A673 (cell line): ENCODE measurements at regions not wholly inside any gene's neighbourhood (a gene's known extent, or its start where the extent isn't known, plus 50 kb on each side); places are given as distances from the start of the nearest gene placed in this dataset.

Source experiments
- BruUV-seq: library from RNA; stranded (reverse); fragments of 400-500 nt; replicated peaks from 2 replicates; lab custom pipeline; 2021; lab: Mats Ljungman, UMichigan
- CTCF ChIA-PET: fragments of 300-600 bp; sonication (Branson Sonifier 250); formaldehyde crosslinking; loops from one replicate; lab custom pipeline; 2022; ENCODE audit warnings: antibody characterized with exemption; lab: Charles Lee
- POLR2A ChIA-PET: fragments of 300-600 bp; sonication (Branson Sonifier 250); formaldehyde crosslinking; loops from one replicate; lab custom pipeline; 2022; ENCODE audit warnings: antibody characterized with exemption; ENCODE audit not compliant: low non-redundant PET; lab: Charles Lee
- DNase-seq: peaks from one replicate; pipeline ENCODE4 v3.0.0-alpha.2; 2015; ENCODE audit warnings: low spot score
- H3K27ac ChIP-seq: fragments of 200-600 bp; sonication (generic); 2 replicates; pipeline ENCODE4 v1.5.1; 2016; ENCODE audit warnings: mixed run types, low read depth, mild to moderate bottlenecking, mixed read lengths, antibody characterized with exemption, low read length; ENCODE audit not compliant: poor library complexity, severe bottlenecking
- H3K27me3 ChIP-seq: fragments of 200-600 bp; sonication (generic); replicated peaks from 2 replicates; pipeline ENCODE4 v1.6.1; 2017; ENCODE audit warnings: mixed run types, low read depth, mild to moderate bottlenecking, mixed read lengths, antibody characterized with exemption, low read length; ENCODE audit not compliant: insufficient read depth, poor library complexity
- H3K36me3 ChIP-seq: fragments of 200-600 bp; sonication (generic); 2 replicates; pipeline ENCODE4 v1.6.1; 2016; ENCODE audit warnings: mixed run types, mild to moderate bottlenecking, mixed read lengths, antibody characterized with exemption, low read length; ENCODE audit not compliant: insufficient read depth, poor library complexity, severe bottlenecking
- H3K4me1 ChIP-seq: fragments of 200-600 bp; sonication (generic); 2 replicates; pipeline ENCODE4 v1.6.1; 2017; ENCODE audit warnings: mixed run types, mild to moderate bottlenecking, mixed read lengths, antibody characterized with exemption, low read length; ENCODE audit not compliant: insufficient read depth, poor library complexity, severe bottlenecking
- H3K4me3 ChIP-seq: fragments of 200-600 bp; sonication (generic); 2 replicates; pipeline ENCODE4 v1.5.1; 2016; ENCODE audit warnings: low read depth, mixed run types, mild to moderate bottlenecking, mixed read lengths, low read length; ENCODE audit not compliant: poor library complexity, severe bottlenecking
- H3K9me3 ChIP-seq: fragments of 200-600 bp; sonication (generic); 2 replicates; pipeline ENCODE4 v1.6.1; 2016; ENCODE audit warnings: mixed run types, low read depth, mild to moderate bottlenecking, mixed read lengths, antibody characterized with exemption, low read length; ENCODE audit not compliant: poor library complexity, severe bottlenecking
- CTCF ChIP-seq: fragments of 300-800, 200-600 bp; sonication (generic); conservative IDR thresholded peaks from 2 replicates; pipeline ENCODE4 v1.5.1; 2017; ENCODE audit warnings: low read depth, mild to moderate bottlenecking, antibody characterized with exemption, low read length, moderate library complexity, mixed read lengths
- EZH2 ChIP-seq: fragments of 200-600 bp; sonication (generic); IDR thresholded peaks from 2 replicates; pipeline ENCODE4 v1.6.1; 2017; ENCODE audit warnings: borderline replicate concordance, low read depth, mild to moderate bottlenecking, mixed read lengths, antibody characterized with exemption, low read length; ENCODE audit not compliant: poor library complexity, severe bottlenecking
- intact Hi-C: fragments of 100-400 bp; cut with micrococcal nuclease; formaldehyde crosslinking; loops from one replicate; pipeline ENCODE4 v1.10.0; 2022; ENCODE audit not compliant: unreplicated experiment

- Histone ChIP-seq H3K36me3 (no peaks in the 10 kb centered on the region), H3K27ac (no peak overlapping the region), H3K4me3 (no peak overlapping the region), H3K27me3 (no peaks in the 10 kb centered on the region), H3K4me1 (peaks cover 4% of the 10 kb centered on the region), H3K9me3 (no peaks in the 10 kb centered on the region)
- POLR2A ChIA-PET, result no interaction called here
- intact Hi-C loops, result no loop called here
- DNase-seq, result no peak
- CTCF ChIA-PET, result no interaction called here
- TF ChIP-seq EZH2 (no peak), CTCF (no peak)
- no TSS peak for BruUV-seq
These were observed 121.9 kb upstream of the DPH6 start for GRCh38 chr15:35667908-35668307.

- ChIA-PET POLR2A (no interaction called here), CTCF (no interaction called here)
- no peak overlapping the region for H3K4me3 ChIP-seq
- intact Hi-C loops, result no loop called here
- H3K27me3 ChIP-seq, result no peaks in the 10 kb centered on the region
- TF ChIP-seq CTCF (no peak), EZH2 (no peak)
- H3K9me3 ChIP-seq, result no peaks in the 10 kb centered on the region
- no peak for DNase-seq
- no peaks in the 10 kb centered on the region for H3K36me3 ChIP-seq
- BruUV-seq, result no TSS peak
- peaks cover 15% of the 10 kb centered on the region for H3K4me1 ChIP-seq
- H3K27ac ChIP-seq, result no peak overlapping the region
These were observed 123.1 kb upstream of the DPH6 start for GRCh38 chr15:35669021-35669420.

- Histone ChIP-seq H3K27me3 (no peaks in the 10 kb centered on the region), H3K27ac (no peak overlapping the region), H3K4me1 (peaks cover 17% of the 10 kb centered on the region), H3K36me3 (no peaks in the 10 kb centered on the region), H3K4me3 (no peak overlapping the region), H3K9me3 (no peaks in the 10 kb centered on the region)
- ChIA-PET POLR2A (no interaction called here), CTCF (no interaction called here)
- no TSS peak for BruUV-seq
- no peak for DNase-seq
- no peak for TF ChIP-seq EZH2
- TF ChIP-seq CTCF, result no peak
- intact Hi-C loops, result no loop called here
These were observed 123.6 kb upstream of the DPH6 start for GRCh38 chr15:35669432-35670045.
